Chondrocyte (in vitro differentiated cells): ENCODE measurements at regions not wholly inside any gene's neighbourhood (a gene's known extent, or its start where the extent isn't known, plus 50 kb on each side); places are given as distances from the start of the nearest gene placed in this dataset.

Experiments used
- DNase-seq: peaks from one replicate; pipeline ENCODE4 v3.0.0; 2021; ENCODE audit warnings: mixed read lengths, low spot score
- H3K27ac Mint-ChIP-seq: one replicate; pipeline ENCODE4 v1.8.0; 2021; ENCODE audit warnings: mild to moderate bottlenecking, moderate library complexity, mixed read lengths; ENCODE audit not compliant: unreplicated experiment
- H3K27me3 Mint-ChIP-seq: 2 replicates; pipeline ENCODE4 v1.8.0; 2021; ENCODE audit warnings: low read depth, mixed read lengths
- H3K36me3 Mint-ChIP-seq: 2 replicates; pipeline ENCODE4 v1.8.0; 2021; ENCODE audit warnings: low read depth, mixed read lengths
- H3K4me1 Mint-ChIP-seq: 2 replicates; pipeline ENCODE4 v1.8.0; 2021; ENCODE audit warnings: low read depth, mild to moderate bottlenecking, mixed read lengths
- H3K4me3 Mint-ChIP-seq: one replicate; pipeline ENCODE4 v1.8.0; 2021; ENCODE audit warnings: mild to moderate bottlenecking, moderate library complexity, mixed read lengths; ENCODE audit not compliant: unreplicated experiment
- H3K9me3 Mint-ChIP-seq: 2 replicates; pipeline ENCODE4 v1.8.0; 2021; ENCODE audit warnings: low read depth, mixed read lengths
- CTCF ChIP-seq: fragments of 200-600 bp; sonication (generic); IDR thresholded peaks from 2 replicates; pipeline ENCODE4 v1.5.0; 2021; ENCODE audit warnings: antibody characterized with exemption, mild to moderate bottlenecking, moderate library complexity

- H3K36me3 Mint-ChIP-seq, result no peaks in the 10 kb centered on the region
- H3K4me3 Mint-ChIP-seq, result no peak overlapping the region
- no peaks in the 10 kb centered on the region for H3K9me3 Mint-ChIP-seq
- TF ChIP-seq CTCF, result no peak
- peaks cover 47% of the 10 kb centered on the region for H3K27me3 Mint-ChIP-seq
- no peak for DNase-seq
- no peak overlapping the region for H3K27ac Mint-ChIP-seq
- H3K4me1 Mint-ChIP-seq, result no peaks in the 10 kb centered on the region
Measured at GRCh38 chr12:94740601-94741362, 90.4 kb upstream of the TMCC3 start.

- no peak for DNase-seq
- no peaks in the 10 kb centered on the region for H3K36me3 Mint-ChIP-seq
- peaks cover 31% of the 10 kb centered on the region for H3K27me3 Mint-ChIP-seq
- no peak for TF ChIP-seq CTCF
- no peak overlapping the region for H3K4me3 Mint-ChIP-seq
- no peaks in the 10 kb centered on the region for H3K4me1 Mint-ChIP-seq
- H3K27ac Mint-ChIP-seq, result no peak overlapping the region
- no peaks in the 10 kb centered on the region for H3K9me3 Mint-ChIP-seq
Measured at GRCh38 chr12:94736820-94737219, 86.5 kb upstream of the TMCC3 start.

DNA sequence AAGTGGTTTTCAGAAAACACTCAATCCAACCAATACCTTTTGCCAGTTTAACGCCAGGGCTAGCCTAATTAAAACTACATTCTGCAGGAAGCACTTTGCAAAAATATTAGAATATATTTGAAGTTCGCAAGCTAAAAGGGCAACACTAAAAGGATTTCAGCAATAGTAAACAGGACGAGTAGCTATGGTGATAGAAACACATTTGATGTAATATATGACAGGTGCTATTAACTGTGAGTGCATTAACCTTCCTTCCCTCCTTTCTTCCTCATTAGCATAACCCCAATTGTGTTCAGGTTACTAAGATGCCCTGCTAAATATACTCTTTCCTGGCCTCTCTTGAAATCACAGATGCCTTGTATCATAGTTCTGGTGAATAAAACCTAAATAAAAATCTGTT, 85.6 kb upstream of the TMCC3 start:
- no peak for TF ChIP-seq CTCF
- no peak overlapping the region for H3K4me3 Mint-ChIP-seq
- no peak for DNase-seq
- H3K27me3 Mint-ChIP-seq, result peaks cover 25% of the 10 kb centered on the region
- no peaks in the 10 kb centered on the region for H3K36me3 Mint-ChIP-seq
- H3K4me1 Mint-ChIP-seq, result no peaks in the 10 kb centered on the region
- H3K27ac Mint-ChIP-seq, result no peak overlapping the region
- H3K9me3 Mint-ChIP-seq, result no peaks in the 10 kb centered on the region

GRCh38 chr12:94733727-94734126, 83.4 kb upstream of the TMCC3 start:
- no peak overlapping the region for H3K4me3 Mint-ChIP-seq
- DNase-seq, result no peak
- H3K27me3 Mint-ChIP-seq, result peaks cover 7% of the 10 kb centered on the region
- H3K36me3 Mint-ChIP-seq, result no peaks in the 10 kb centered on the region
- H3K27ac Mint-ChIP-seq, result no peak overlapping the region
- no peaks in the 10 kb centered on the region for H3K9me3 Mint-ChIP-seq
- no peak for TF ChIP-seq CTCF
- H3K4me1 Mint-ChIP-seq, result no peaks in the 10 kb centered on the region

DNA sequence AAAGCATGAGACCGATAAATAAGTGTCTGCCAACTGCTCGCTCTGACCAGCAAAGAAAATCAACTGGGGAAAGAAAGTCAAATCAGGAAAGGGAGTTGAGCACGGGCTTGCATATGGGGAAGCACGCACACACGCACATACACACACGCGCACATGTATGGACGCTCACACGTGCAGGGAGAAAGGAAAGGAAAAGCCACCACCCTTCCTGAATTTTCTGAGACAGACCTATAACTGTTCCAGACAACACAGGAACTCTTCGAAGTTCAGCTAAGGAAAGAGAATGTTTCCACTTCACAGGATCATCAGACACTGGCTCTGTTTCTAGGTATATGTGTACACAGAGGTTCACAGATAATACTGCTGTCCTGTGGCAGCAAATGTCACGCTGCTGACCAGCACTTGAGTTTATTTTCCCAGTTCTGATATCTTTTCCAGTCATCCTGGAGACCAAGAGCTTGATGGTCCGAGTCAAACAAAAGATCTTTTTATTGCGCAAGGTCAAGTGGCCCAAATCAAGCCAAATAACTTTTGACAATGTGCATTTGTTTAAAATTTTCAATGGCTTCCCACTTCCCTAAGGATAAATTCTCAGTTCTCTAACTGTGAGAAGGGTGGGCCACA, 82.1 kb upstream of the TMCC3 start:
- no peak for TF ChIP-seq CTCF
- H3K27ac Mint-ChIP-seq, result no peak overlapping the region
- H3K4me3 Mint-ChIP-seq, result no peak overlapping the region

More for the DNA sequence above, 82.1 kb upstream of the TMCC3 start:
- Mint-ChIP-seq H3K27me3 (peaks cover 6% of the 10 kb centered on the region), H3K4me1 (no peaks in the 10 kb centered on the region), H3K36me3 (peaks cover 3% of the 10 kb centered on the region), H3K9me3 (peaks cover 4% of the 10 kb centered on the region)
- no peak for DNase-seq
